HG03039 (cell line): ENCODE measurements at regions not wholly inside any gene's neighbourhood (a gene's known extent, or its start where the extent isn't known, plus 50 kb on each side); places are given as distances from the start of the nearest gene placed in this dataset.

Source experiments
- ATAC-seq: cut with Tn5 transposase; IDR thresholded peaks from one replicate; pipeline ENCODE4 v1.9.1; 2021; ENCODE audit warnings: mild to moderate bottlenecking, moderate library complexity; ENCODE audit not compliant: unreplicated experiment

DNA sequence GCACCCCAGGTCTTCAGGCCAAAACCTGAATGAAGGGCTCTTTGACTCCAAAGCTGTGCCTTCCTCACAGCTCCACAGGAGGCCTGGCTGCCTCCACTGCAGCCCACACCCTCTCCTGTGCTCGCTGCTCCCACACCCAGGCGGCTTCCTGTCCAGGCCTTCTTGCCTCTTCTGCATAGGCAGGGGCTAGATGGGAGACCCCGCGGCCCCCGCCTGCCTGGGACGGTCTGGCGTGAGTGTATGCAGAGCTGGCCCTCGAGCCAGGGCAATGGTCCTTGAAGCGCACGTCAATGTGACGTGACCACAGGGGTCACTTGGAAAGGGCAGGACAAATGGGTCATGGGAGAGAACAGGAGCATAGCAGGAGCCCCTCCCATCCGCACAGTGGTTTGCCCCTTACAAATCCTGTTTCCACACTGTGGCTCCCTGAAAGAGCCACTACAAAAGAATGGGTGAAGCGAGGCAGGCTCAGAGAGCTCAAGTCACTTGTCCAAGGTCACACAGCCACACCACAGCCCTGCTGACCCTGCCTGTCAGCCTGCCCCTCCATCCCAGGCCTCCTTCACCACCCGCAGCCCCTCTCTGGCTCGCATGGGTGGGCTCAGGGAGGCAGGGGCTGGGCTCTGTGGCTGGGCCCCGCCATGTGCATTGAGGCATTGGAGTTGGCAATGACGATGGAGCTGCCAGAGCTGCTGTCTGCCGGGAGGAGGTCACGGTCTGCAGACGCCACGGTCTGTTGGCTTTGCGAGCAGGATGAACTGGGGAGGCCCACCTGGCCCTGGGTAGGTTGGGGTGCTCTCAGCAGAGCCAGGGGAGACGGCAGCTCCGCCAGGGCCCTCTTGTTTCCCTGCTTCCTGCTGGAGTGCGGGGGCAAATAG lies 71.2 kb upstream of the WNT11 start:
- ATAC-seq, result no peak

DNA sequence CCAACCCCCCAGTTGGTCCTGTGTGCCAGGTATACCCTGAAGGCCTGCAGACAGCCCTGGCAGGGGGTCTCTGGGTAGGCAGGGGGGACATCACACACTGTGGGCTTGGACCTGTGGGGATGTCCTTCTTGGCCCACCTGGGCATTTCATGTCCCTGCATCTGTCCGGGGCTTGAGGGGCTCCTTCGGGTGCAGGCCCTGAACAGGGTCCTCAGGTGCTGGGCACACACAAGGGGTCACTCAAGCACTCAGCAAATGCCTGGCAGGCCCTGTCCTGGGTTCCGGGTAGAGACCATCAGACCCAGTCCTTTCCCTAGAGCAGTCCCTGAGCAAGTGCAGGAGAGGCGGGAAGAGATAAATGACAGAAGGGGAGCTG lies 70.5 kb upstream of the WNT11 start:
- no peak for ATAC-seq

DNA sequence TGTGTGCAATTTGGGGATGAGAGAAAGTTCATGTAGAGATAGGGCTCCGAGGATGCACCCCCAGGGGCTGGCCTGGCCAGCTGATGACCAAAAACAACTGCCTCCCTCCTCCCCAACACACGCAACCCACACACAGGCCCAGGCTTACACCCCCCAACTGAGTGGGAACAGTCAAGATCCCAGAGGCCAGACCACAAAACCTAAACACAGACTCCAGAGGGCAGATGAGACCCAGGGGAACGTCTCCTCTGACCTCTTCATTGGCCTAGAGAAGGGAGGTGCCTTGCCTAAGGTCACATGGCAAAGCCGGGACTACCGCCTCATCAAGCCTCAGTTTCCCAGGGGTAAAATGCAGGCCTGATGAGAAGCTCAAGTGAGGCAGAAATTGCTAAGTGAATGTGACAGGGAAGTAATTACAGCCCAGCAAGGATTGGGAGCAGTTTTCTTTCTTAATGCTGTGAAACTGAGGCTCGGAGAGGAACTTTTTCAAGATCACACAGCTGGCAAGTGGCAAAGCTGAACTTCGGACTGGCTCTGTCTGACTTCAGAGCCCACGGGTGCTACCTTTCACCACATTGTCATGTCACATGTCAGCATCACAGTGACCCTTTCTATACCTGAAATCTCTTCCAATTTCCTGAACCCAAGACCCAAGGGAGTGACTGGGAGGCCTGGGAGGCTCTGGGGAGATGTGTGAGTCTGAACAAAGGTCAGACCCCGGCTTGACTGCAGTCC lies 69.9 kb upstream of the WNT11 start:
- no peak for ATAC-seq

DNA sequence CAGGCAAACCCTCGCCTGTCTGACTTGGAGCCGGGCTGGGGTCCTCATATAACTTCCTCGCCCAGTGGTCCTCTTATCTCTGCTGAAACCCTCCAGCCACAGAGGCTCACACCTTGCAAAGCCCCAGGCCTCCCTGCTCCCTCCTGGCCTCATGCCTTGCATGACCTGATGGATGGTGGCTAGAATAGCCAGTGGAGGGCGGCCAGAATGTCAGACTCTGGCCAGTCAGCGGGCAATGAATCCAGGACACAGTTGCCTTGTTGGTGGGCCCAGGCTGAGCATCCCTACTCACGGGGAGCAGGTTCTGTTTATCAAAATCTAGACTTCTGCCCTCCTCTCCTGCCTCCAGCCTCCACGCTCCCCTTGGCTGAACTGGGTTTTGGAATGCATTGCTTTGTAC lies 69.1 kb upstream of the WNT11 start:
- no peak for ATAC-seq

DNA sequence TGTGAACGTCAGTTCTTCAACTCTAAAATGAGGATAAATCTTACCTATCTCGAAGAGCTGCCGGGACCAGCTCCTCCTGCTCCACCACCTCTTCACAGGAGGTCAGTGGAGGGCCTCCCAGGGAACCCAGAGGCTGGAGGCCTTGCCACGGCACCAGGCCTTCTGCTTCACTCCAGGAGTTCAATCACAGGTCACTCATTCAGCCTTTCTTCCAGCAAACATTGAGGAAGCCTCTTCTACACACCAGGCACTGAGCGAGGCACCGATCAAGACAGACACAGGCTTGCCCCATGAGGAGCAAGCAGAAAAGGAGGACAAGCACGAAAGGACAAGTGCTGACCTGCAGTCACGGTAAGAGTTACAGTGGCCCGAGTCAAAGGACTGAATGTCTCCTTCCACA lies 64.8 kb upstream of the WNT11 start:
- ATAC-seq, result no peak

DNA sequence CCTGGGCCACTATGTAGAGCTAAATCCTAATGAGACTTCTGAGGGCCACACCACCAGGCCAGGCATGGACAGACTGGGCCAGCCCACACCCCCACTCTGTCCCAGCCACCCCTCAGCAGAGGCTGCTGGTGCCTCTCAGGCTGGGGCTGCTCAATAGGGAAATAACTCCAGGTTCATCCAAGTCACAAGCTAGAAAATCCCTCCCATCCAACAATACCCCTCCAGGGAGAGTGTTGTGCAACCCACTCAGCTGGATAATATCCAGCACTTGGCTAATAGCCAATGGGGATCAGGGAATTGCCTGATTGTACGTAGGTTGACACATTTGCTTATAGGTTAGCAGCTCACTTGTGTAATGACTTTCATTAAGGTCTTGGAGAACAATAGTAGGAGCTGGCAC lies 64.1 kb upstream of the WNT11 start:
- no peak for ATAC-seq

DNA sequence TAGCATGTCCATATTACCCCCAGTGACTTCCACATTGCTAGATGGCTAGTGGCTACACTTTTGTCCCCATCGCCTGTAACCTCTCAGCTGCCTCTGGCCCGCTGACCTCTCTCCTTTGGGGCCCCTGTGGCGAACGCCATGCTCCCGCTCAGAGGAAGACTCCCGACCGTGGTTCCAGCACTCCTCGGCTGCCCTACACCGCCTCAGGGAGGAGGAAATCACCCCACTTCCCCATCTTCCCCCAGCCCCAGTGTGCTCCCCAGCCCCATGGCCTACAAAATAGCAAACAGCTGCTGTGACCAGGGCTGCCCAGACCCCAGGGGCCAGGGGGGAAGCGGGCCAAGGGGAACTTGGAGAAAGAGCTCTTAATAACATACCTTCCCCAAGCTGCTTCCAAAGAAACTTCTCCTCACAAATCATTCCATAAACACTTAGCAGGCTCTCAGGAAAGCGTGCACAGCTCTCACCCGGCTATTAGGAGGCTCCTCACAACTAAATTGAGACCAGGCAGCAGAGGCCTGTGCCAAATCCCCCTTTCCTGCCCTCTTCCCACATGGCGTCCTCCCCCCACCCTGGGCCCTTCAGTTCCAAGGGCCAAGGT lies 63.5 kb upstream of the WNT11 start:
- no peak for ATAC-seq

DNA sequence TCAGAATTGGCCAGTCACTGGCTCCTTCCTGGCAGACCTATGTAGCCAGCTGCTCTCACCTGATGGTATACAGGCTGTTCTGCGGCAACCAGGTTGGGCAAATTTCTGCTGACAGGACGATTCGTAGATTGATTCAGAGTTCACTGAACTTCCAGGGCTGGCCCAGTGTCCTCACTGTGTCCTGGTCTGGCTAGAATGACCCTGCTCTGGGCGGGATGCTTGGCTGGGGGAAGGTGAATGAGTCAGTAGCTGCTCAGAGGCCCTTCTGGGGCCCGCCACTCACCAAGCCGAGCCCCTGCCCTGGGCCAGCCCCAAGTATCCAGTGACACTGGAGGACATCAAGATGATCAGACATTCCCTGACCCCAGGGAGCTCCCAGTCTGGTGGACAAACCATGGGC lies 62.9 kb upstream of the WNT11 start:
- ATAC-seq, result no peak

DNA sequence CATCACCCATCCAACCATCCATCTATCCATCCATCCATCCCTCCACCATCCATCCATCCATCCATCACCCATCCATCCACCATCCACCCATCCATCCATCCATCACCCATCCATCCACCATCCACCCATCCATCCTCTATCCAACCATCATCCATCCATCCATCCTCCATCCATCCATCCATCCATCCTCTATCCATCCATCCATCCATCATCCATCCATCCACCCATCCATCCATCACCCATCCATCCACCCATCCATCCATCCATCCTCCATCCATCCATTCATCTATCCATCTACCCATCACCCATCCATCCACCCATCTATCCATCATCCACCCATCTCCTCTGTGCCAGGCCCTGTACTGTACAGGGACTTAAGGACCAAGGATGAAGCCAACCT lies 62.2 kb upstream of the WNT11 start:
- ATAC-seq, result no peak

DNA sequence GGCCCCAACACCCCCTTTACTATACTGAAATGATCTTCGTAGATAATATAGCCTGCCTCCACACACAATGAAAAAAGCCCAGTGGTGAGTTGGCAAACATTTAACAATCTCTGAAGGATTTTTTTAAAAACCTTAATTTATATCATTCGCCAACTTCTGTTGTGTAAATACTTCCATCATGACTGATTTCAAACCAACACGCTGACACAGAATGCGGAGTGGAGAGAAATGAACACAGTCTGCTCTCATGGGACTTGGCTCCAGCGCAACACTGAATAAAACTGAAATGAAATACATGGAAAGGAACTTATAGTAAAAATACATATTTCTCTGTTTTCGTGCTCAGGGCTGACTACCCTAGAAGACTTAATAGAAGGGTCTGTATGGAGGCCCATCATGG lies 61.3 kb upstream of the WNT11 start:
- no peak for ATAC-seq

DNA sequence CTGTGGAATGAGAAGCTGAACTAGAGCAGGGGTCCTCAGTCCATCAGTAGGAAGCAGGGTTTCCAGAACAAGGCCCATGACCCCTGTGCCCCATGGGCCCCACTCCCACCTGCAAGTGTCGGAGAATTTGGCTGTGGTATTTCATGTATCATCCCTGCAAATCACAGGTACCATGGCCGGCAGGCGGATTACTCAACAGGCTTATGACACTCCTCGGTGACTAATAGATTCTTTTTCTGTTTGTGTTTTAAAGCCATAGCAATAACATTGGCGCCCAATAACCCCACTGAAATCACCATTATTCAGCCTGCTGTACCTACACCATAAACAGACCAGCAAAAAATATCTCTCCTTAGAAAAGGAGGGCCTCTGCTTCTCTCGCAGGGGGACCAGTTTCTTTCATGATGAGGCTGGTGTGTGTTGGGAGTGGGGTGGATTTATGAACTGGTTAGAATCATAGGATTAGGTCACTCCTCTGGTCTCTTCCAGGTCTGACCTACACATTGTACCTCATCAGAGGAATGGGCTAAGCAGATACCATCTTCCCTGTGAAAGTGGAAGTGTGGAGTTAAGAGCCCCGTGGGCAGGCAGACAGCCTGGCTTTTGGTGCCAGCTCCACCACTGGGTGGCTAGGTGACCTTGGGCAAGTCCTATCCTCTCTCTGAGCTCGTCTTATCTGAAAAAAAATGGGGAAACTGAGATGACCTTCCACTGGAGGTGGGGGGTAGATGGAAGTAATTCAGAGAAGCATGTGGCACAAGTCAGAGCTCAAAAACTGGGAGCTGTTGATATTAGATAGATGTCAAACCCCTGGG lies 60.2 kb upstream of the WNT11 start:
- no peak for ATAC-seq

DNA sequence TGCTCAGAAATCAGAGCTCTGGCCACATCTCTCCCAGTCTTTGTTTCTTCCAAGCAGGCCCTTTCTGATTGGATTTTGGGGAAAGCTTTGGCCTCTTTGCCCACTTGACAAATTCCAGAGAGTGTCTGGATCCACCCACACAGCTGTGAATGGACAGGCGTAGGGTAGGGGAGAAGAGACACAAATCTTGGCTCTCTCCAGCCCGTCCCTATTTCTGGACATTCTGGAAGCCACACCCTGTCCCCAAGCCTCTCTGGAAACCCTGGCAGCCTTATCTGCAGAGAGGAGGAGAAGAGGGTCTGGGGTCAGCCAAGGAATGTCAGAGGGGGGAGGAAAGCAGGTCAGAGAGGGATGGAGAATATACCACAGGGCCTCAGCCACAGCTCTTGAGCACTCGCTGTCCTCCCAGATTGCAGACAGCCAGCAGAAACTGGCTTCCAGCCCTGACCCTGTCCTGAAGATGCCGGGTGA lies 59.5 kb upstream of the WNT11 start:
- no peak for ATAC-seq

DNA sequence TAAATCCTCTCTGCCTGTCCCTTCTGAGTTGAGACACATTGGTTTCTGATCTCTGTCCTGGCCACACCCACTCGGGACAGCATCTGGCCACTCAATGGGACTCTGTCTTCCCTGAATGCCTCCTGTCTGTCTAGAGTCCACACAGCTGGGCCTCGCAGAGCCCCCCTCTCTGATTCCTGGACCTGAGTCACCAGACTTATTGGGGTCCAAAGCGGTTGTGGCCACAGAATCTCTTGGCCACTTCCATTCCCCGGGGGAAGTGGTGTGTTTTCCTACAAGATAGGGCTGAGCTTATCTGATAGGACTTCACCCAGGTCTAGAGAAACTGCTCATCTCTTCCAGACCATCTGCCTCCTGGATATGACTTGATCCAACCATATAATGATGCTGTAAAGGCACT lies 57.4 kb upstream of the WNT11 start:
- ATAC-seq, result no peak

DNA sequence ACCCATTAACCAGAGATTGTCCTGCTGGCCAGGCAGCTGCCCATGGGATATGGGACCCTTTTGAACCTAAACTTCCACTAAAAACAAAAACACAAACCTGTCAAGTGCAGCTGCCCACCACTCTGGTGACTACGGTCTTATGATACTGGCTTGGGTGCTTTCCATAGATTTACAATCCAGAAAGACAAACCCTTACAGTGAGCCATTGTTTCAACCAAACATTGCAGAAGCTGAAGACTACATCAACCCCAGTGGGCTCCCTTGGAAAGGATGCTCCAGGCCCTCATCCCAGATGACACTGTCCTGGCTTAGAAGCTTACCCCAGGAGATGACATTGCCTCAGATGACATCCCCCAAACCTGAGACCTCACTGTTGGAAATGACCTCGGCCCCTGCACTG lies 56.9 kb upstream of the WNT11 start:
- ATAC-seq, result no peak

DNA sequence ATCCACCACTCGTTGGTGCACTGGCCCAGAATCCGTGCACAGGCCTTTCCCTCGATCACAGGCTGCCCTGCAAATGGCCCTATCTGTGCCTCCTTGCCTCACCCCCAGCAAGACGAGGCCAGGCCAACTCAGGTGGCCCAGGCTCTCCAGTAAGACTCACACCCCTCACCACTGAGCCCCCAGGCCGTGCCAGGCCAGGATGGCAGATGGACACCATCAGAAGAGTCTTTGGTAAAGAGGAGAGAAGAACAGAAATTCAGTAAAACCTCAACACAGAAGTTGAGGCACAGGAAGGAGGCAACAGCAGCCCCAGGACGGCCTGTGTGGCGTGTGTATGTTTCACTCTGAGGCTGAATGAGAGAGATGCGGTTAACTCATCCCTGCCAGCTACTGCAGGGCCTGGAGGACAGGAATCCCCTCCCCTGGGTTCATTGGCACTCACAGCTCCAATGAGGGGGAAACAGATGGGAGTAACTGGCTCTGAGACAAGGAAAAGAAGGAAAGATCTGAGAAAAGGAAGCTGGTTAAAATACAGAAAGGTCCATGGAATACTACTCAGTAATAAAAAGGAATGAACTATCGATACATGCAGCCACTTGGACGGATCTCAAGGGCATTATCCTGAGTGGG lies 54.1 kb upstream of the WNT11 start:
- no peak for ATAC-seq

DNA sequence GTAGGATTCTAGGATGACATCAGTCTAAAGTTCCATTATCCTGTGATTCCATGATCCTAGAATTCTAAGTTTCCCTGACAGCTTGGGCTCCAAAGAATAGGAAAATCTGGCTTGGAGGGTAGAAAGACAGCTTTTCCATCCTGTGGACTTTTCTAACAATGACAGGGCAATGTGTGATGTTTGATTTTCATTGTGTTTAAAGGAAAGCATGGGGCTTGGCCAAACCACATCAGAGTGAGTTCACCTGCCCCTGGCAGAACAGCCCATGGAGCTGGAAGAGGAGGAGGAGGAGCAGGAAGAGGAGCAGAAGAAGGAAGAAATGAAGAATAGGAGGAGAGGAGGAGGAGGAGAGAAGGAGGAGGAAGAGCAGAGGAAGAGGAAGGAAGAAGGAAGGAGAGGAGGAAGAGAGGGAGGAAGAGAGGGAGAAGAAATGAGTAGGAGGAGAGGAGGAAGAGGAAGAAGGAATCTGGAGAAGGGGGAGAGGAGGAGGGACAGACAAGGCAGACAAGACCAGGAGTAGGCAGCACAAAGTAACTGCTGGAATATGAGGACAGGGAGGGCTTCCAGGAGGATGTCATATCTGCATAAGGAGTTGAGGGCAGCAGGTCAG lies 53.1 kb upstream of the WNT11 start:
- ATAC-seq, result no peak

DNA sequence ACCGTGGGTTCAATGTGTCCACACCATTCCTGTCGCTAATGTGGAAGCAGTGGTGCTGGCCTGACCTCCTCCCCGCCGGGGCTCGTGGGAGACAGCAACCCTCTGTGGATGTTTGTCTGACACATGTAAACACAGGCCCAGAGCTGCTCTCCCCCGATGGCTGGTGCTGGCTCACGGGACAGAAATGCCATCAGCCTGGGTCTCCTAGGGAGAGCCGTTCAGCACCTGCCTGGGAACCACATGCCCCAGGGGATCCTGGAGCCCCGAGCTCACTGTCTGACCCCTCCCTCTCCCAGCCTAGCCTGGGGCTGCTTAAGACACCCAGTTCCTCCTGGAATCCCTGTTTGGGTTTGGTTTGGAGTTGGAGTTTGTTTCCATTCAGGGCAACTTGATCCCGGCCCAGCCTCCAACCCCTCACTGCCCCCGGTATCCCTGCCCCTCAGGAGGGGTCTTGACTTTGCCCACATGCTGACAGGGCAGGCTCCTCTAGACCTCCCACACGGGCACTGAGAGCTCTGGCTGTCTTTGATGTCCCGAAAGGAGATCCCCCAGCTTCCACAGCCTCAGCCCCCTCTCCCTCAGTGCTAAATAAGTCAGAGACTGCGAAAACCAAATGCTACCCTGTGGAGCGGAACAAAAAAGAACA lies 50.9 kb upstream of the WNT11 start:
- ATAC-seq, result no peak

DNA sequence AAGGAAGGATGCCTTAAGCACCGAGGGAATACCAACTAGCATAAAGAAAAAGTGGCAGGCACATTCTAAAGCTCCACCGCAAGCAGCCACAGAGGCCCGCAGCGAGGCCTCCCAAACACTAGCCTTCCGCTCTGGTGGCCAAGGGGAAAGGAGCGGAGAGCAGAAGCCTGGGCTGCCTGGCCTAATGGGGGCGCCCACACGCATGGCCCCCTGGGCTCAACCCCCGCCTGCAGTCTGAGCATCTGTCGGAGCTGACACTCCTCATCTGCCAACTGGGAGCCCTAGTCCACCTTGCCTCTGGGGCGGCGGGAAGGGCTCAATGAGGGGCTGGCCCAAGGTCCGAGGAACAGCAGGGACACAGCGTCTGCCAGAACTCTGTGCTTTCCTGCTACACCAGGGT lies 50.1 kb upstream of the WNT11 start:
- no peak for ATAC-seq
